KBM-7 (cell line): ENCODE measurements at regions not wholly inside any gene's neighbourhood (a gene's known extent, or its start where the extent isn't known, plus 50 kb on each side); places are given as distances from the start of the nearest gene placed in this dataset.

Experiments used
- DNase-seq: peaks from one replicate; pipeline ENCODE4 v3.0.0-alpha.2; 2015
- in situ Hi-C: fragments of 300-500 bp; cut with MboI; formaldehyde crosslinking; loops from 2 replicates; pipeline ENCODE4 v1.14.3; 2020; ENCODE audit warnings: low sequenced_read_pairs, low pct_unique_long_range_greater_than_20kb, mixed read lengths

GRCh38 chr12:107258780-107259179 lies 165.4 kb upstream of the CRY1 start:
- DNase-seq, result no peak
- in situ Hi-C loops, result no loop called here

GRCh38 chr12:107263980-107264379 lies 170.6 kb upstream of the CRY1 start:
- no peak for DNase-seq
- in situ Hi-C loops, result no loop called here

GRCh38 chr12:107264667-107265066 lies 171.3 kb upstream of the CRY1 start:
- in situ Hi-C loops, result no loop called here
- DNase-seq, result no peak

- in situ Hi-C loops, result no loop called here
- DNase-seq, result no peak
These were observed 174.3 kb upstream of the CRY1 start for GRCh38 chr12:107267604-107268003.

GRCh38 chr12:107271523-107271922 lies 178.2 kb upstream of the CRY1 start:
- in situ Hi-C loops, result no loop called here
- DNase-seq, result no peak

- in situ Hi-C loops, result no loop called here
- DNase-seq, result no peak
These were observed 182.2 kb upstream of the CRY1 start for GRCh38 chr12:107275530-107275929.

- in situ Hi-C loops, result no loop called here
- no peak for DNase-seq
These were observed 184.5 kb upstream of the CRY1 start for GRCh38 chr12:107277855-107278254.

GRCh38 chr12:107282628-107283027 lies 189.3 kb upstream of the CRY1 start:
- no peak for DNase-seq
- in situ Hi-C loops, result no loop called here

GRCh38 chr12:107283652-107284051 lies 190.3 kb upstream of the CRY1 start:
- in situ Hi-C loops, result no loop called here
- DNase-seq, result no peak

- no peak for DNase-seq
- in situ Hi-C loops, result no loop called here
These were observed 191.3 kb upstream of the CRY1 start for GRCh38 chr12:107284692-107285091.

- no peak for DNase-seq
- in situ Hi-C loops, result no loop called here
These were observed 194.4 kb upstream of the CRY1 start for GRCh38 chr12:107287436-107288413.

GRCh38 chr12:107288414-107289127 lies 195.2 kb upstream of the CRY1 start:
- in situ Hi-C loops, result no loop called here
- DNase-seq, result no peak

GRCh38 chr12:107291018-107291417 lies 197.7 kb upstream of the CRY1 start:
- in situ Hi-C loops, result no loop called here
- no peak for DNase-seq

GRCh38 chr12:107296681-107297089 lies 203.3 kb upstream of the CRY1 start:
- in situ Hi-C loops, result no loop called here
- no peak for DNase-seq

- DNase-seq, result no peak
- in situ Hi-C loops, result no loop called here
These were observed 209.4 kb upstream of the CRY1 start for GRCh38 chr12:107302649-107303341.

GRCh38 chr12:107304588-107305532 lies 211.5 kb upstream of the CRY1 start:
- in situ Hi-C loops, result no loop called here
- no peak for DNase-seq

- no peak for DNase-seq
- in situ Hi-C loops, result no loop called here
These were observed 212.9 kb upstream of the CRY1 start for GRCh38 chr12:107306141-107306659.

GRCh38 chr12:107308310-107308709 lies 215.0 kb upstream of the CRY1 start:
- in situ Hi-C loops, result no loop called here
- DNase-seq, result no peak

- peak; percentile 12 for DNase-seq
- in situ Hi-C loops, result no loop called here
These were observed 215.7 kb upstream of the CRY1 start for GRCh38 chr12:107309020-107309419.
